ENCODE measurements at regions not wholly inside any gene's neighbourhood (a gene's known extent, or its start where the extent isn't known, plus 50 kb on each side); places are given as distances from the start of the nearest gene placed in this dataset.

DNA sequence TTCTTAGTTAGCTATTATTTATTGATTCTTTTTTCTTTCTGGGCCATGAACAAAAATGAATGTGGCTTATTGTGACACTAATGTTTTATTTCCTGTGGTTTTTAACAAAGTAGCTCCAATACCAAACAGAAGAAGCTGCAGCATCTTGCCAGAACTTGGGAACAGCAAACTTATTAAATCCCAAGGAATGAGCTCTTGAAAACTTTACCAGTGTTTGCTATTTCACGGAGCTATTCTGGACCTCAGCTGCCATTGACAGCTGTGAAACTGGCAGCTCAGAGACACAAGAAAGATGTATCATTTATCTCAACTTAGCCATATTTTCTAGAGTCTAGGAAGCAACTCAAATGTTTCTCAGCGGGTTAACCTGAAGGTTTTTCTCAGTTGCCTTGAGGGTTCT, 91.0 kb upstream of the NEUROD1 start:
- DNase-seq = no peak

DNA sequence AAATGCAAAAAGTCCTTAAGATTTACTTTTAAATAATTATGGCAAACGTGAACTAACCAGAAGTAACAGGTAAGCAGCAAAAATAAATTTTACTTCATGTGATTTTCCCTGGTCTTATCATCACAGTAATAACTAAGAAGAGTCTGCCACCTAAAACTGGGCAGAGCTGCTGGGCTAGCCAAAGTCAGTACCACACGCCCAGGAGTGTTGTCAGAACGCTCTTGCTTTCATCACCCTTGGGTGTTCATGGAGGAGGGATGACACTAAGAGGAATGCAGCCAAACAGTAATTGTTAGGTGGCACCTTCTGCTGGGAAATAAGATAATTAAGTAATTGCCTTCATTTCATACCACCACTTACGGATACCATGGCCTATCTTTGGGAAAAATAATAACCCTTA, 92.0 kb upstream of the NEUROD1 start:
- DNase-seq = no peak

DNA sequence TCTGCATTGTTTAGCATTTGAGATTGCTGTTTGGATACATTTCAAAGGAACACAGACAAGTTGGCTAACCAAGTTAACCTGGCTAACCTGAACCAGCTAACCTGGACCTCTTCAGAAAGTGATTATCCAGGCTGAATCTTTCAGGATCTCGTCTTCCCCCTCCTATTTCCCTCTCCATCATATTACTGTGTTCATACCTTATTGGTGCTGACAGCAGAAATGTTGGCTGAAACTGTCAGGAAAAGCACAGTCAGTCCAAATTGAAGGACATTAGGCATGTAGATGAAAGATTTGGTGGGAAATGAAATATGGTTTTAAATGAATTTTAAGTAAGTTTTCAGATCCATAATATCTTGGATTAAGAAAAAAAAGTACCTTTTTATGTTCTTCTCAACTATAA, 92.5 kb upstream of the NEUROD1 start:
- no peak for DNase-seq

DNA sequence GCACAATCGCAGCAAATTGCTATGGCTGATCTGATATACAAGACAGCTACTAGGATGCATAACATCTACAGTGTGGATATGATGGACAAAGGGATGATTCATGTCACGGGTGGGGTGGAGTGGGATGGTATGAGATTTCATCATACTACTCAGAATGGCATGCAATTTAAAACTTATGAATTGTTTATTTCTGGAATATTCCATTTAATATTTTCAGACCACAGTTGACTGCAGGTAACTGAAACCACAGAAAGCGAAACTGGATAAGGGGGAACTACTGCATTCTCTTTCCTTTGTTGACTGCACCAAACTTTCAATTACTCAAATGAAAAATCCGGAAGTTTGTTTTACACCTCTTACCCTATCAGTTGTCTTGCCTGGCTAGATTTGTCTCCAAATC, 94.4 kb upstream of the NEUROD1 start:
- DNase-seq = no peak

DNA sequence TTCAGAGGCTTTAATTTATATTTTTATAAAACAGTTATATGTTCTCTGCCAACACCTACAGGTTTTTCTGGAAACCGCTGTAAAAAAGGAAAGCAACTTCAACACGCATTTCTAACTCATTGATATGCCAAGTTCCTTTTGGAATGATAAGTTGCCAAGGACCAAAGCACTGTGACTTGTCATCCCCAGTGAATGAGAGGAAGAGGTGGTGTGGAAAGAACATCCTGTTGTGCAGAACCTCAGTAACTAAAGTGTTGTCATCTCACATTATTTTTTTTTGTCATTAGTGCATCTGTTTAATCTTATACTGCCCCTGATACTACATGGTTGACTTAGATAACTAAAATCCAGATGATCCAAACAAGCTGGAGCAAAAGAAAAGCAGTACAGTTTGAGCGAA, 96.0 kb upstream of the NEUROD1 start:
- DNase-seq = no peak

DNA sequence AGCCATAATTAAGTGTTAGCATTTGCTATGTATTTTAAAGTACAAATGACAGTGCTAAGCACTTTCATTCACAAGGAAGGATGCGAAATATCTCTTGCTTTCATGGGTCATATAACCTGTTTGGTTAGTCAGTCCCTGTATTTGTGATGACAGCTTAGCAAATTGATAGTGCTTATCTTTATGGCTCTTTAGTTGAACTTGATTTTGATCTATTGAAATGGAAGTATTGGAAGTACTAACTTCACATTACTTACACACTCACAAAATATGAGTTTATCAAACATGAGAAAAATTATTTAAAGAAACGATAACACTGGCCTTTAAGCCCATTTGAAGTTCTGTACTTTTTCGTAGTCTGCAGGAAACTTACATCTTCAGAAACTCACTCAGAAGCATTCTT, 97.4 kb upstream of the NEUROD1 start:
- DNase-seq = no peak

DNA sequence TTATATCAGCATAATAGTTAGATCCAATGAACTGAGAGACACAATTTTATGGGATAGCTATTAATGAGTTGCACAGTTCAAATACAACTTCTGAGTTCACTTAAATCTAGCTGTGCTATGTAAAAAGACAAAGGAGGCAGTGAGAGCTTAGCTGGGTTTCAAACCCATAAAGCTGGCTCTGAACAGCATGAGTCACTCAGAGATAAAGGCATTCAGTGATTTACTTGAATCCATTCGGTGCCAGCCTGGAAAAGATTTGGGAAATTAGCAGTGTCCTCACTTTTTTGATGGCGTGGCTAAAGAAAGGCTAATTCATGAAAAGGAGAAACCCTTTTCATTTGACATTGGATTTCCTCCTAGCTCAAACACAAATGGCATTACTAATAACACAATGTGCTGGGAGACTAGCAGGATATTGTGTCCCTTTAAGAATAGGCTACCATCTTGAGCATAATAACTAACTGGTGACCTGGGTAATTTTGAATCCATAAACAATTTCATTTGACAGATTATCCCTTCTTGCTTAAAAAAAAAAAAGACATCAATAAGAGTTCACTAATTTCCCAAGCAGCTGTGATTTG, 98.4 kb upstream of the NEUROD1 start:
- DNase-seq = no peak

DNA sequence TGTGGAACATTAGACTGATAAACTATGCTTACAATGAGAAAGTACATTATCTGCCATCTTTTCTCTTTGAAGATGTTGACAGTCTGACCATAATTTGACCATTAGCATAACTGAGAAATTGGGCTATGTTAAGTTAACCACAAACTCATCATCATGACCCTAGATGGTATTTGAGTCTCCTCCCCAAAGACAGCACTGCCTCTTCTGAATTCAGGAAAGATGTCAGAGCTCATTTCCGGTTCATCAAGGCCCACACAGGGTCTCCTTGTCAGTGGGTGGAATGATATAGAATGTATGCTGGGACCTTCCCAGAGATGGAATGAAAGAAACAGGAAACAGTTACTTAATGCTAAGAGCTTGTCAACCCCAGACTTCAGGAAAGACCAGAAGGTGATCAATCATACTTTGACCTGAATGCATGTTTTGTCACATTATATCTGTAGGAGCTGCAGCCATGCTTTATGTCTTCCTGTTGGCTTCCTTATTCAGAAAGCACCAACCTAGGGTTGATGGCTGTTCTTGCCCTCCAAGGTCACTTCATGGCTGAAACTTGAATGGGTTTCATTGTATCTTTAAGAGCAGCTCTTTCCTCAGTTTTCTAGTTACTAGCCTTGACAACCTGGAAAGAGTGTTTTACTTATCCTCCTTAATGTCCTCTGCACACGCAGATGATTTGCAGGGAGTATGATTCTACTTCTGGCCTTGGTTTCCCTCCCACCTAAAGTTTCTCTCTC, 99.1 kb upstream of the NEUROD1 start:
- DNase-seq = no peak

DNA sequence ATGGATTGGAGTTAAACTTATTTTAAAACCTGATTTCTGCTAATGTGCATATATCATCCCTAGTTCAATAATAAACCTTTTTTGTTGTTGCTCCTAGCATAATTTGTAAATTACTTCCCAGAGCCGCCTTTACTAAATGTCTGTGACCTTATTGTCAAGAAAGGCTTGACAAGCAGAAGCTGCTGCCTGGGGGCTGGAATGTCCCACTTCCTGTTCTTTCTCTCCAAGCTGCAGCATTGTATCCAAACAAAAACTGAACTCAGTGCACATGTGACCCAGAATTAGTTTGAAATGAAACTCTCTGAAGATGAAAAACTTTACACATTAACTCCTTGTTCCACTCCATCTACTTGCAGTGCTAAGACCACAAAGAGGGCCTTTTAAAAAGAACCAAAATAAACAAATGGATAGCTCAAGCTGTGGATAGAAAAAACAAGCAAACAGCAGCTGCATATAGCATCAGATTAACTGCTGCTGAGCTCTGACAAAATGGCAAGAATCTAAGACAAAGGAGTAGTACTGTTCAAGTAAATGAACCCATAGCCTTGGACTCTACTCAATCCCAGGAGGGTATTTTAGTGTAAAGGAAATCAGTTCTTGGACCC, 99.8 kb upstream of the NEUROD1 start:
- no peak for DNase-seq

DNA sequence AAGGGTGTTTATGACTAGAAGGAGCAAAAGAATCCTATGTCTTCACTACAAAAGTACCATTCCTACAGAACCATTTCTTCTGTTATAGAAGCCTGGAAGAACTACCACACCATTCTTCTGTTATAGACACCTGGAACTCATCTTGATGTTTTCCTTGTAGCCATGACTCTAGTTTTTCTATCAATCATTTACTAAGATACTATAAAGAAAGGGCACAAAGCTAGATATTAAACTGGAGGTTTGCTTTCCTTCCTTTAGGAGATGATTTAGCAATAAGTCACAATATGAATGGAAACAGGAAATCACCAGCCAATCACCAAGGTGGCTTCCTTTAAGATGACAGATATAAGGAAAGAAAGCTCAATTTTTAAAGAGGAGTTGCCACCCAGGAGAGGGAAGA, 100.3 kb upstream of the NEUROD1 start:
- DNase-seq = no peak

DNA sequence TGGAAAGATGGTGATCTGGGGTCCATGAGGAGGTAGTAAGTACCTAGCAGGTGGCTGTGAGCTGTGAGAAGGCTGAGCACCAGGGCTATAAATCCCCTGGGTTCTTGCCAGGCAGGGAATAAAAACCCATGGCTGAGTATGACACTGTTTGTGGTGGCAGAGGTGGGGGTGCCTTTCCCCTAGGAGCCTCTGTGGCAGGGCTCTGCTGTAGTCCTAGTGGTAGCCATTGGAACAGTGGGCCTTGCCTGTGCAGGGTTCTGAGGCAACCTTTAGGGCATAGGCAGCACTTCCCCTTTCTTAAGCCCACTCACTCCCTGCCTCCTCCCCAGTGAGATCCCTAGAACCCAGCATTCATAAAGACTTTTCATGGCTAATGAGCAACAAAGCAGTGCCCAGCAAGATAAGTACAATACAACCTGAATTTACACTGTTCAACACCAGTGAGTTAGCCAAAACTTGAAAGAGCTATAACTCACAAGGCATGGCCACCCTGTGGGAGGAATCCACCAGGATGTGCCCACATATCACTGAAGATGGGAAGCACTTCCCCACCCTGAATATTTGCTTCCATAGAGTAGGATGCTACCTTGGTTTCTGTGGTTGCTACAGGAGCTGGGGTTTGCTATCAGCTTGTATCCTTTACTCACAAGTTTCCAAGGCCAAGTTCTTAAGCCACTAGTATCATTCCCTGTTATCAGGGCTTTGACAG, 100.9 kb upstream of the NEUROD1 start:
- no peak for DNase-seq

DNA sequence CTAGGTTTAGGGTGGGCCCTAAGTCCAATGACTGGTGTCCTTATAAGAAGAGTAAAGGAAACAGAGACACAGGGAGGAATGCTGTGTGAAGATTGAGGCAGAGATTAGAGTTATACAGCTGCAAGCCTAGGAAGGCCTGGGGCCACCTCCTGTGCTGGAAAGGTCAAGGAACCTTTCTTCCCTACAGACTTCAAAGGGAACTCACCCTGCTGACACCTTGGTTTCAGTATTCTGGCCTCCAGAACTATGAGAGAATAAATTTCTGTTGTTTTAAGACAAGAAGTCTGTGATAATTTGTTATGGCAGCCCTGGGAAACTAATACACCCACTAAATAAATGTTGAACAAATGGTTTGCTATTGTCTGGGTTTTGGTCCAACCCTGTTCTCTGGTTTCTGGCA, 102.3 kb upstream of the NEUROD1 start:
- DNase-seq = no peak

DNA sequence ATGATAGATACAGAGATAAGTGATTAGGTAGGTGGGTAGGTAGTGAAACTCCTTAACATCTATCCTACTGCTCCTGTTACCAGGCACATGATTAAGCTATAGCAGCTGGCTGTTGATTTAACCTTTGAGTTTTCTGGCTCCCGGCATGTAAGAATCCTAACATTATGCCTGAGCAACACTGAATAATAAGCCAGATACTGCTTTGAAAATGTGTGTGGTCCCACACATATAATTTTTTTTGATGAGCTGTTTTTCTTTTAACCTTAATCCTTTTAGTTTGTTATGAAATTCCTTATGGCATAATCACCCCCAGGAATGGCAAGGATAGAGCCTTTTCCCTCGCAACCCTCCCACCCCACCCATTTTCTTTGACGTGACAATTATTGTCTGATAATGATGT, 104.2 kb upstream of the NEUROD1 start:
- no peak for DNase-seq

DNA sequence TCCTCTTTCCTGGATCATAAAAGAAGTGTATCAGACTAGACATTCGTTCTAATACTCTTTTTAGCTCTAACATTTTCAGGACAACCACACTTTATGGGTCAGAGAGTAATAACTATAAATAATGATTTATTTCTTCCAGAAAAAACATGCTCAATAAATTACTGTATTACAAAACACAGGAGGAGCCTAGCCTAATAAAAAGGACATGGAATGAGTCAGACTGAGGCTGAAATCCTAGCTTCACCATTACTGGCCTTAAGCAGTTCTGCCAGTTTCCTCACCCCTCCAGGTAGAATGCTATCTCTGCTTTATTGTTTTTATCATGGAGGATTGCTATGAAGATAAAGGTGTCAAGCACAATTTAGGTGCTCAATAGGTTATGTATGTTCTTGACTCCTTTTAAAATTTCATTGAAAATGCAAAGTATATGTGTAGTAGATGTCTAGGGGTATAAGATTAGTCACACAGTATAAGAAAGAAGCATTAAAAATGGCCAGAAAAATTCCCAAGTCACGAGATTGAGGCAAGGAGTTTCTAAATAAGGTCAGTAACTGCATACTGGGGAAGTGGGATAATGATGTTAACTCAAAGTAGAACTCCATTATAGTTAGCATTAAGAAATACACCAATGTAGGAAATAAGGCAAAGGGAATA, 105.5 kb upstream of the NEUROD1 start:
- DNase-seq = no peak

DNA sequence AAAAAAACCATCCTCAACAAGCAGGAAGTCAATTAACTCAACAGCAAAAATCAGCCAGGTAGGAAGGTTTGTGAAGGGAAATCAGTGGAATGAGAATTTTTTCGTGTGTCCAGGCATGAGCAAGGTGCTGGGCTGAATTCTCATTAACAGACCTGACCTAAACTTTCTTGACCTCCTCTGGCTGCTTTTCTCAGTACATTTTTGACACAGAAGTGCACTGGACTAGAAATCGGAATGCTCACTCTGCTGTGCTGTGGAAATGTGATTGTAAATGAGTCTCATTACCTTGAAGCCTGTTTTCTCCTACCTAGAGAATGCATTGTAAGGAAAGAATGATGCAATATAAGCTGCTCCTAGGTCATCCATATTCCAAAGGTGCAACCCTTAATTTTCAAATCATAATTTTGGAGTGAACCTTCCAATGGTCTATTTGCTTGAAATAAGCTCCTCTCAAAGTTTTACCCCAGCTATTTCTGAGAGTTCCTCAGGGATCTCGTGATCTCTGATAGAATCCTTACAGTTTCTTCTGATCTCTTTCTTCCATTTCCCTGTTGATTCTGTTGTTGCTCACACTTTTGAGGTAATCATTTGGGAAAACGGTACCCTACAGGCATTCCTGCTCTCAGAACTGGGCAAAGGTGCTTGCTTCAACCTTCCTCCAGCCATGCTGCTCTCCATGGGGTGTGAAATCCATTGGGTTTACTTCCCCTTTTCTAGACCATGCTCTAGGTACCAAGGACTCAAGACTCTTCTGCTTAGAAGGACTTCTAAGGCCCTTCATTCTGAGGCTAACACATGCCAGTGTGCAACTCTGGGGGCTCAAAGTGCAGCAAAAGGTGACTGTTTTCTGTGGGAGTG, 104.9 kb upstream of the ITPRID2 start:
- DNase-seq = no peak

DNA sequence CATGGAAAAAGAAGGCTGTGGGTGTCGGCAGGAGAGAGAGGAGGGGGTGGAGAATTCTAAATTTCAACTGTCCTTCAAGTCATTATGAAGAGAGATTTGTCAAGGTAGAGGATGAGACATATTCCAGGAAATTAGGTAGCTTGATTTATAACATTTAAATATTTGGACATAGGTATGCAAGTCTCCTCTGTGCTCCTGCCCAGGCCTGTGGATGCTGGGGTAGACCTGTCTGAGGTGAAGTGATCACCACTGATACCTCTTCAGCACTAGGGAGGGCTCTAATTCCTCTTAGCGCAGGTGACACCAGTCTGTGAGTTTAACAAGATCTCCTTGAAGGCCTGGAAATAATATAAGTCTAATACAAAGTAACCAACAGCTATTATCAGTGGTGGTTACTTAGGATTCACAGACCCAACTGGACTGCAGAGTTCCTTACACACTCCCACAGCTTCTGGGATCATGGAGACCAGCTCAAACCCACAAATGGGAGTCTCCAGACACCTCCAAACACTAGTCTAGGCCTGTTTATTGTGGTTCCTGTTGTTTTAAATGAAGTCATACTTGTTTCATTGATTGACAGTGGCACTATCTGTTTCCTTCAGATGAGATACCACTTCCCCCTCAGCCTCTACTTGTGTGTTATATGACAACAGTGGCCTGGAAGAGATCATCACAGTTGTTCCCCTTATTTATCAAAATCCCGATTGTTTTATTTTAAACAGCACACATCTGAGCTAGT, 104.1 kb upstream of the ITPRID2 start:
- DNase-seq = no peak

DNA sequence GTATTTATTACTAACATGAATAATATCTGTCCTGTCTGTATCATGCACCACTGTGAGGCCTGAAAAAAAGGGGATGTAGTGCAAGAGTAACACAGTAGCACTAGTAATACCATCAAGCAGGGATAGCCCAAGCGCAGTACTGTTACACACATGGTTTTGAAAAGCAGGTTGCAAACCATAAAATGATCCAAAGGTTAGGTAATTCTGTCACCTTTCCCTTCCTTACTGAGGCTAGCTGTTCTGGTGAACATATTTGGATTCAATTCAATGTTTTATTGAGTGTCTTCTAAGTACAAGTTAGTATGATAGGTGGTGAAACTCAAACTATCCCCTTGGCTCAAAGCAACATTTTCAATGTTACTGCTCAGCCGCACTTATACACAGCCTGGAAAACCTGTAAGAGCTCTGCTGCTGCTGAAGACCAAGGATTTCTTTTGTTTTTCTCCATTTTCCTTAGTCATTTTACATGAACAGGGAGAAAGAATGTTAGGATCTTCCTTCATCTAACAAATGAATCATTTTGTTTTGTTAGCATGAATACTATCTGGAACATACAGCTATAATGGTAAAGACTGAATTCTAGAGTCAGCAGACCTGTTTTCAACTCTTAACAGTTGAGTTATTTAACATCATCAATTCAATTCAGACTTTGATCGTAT, 102.5 kb upstream of the ITPRID2 start:
- no peak for DNase-seq

DNA sequence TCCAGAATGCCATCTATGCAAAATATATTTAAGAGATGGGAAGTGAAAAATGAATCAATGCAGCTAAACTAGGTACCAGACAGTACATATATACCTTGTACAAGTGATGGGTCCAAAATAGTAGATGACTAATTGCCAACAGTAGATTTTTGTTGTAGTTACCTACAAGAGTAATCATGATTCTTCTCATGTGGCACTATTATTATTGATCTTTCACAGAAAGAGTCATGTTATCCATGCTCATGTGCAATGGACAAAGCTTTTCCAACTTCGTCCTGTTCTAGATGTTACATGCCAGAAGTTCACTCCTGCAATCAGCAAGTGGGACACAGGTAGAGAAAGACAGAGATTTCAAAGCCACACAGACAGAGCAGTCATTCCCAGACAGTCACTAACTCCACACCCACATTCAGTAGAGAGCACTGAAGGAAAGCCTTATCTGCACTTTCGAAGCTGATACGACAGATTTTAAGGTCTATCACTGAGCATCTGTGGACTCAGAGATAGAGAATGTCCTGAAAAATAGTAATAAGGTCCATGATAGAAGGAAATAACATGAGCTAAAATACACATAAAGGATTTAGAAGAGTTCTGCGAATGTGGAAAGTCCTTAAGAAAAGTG, 101.6 kb upstream of the ITPRID2 start:
- no peak for DNase-seq

DNA sequence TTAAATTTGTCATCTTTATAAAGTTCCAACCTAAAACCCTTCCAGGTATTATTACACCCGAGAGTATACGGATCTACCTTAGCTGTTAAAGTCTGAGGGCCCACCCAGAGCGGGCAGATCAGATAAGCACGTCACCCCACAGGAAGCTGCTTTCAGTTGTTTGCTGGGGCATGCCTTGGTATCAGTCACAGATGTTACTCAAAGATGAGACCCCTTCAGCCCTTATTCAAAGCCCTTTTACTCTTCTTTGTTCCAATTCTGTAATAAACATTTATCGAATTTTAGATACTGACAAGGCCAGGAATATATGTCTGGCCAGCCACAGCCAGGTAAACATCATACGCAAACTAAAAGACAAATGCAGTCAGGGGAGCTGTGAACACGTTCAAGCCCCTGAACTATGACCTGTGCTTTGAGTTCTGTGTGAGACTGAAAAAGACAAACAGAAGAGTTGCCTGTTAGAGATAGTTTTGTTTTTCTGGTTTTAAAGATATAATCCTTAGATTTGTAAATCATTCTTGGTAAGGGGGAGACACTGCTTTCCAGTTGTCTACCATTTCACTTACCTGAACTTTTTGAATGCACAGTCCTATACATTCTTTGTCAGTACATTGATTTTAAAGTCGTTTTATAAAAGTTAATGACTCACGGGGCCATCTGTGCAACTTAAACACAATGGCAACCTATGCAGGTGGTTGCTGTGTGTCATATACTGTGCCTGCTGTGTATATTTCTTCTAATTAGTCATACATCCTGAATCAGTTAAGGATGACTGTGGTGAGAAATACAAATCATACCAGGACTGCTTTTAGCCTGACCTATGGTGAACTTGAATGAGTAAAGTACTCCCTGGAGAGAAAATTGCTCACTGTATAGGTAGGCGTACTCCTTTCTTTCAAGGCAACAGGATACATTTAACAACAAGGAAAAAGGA, 100.5 kb upstream of the ITPRID2 start:
- no peak for DNase-seq

DNA sequence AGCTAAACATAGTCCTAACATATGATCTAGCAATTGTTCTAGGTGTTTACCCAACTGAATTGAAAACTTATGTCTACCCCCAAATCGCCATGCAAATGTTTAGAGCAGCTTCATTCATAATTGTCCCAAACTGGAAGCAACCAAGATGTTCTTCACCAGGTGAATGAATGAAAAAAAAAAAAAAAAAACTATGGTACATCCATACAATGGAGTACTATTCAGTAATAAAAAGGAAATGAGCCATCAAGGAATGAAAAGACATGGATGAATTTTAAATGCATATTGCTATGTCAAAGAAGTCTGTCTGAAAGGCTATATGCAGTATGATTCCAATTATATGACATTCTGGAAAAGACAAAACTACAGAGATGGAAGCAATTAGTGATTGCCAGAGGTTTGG, 98.6 kb upstream of the ITPRID2 start:
- DNase-seq = no peak

Data from GF-D8 (cell line).